Nephron progenitor cell (in vitro differentiated cells): ENCODE measurements at regions not wholly inside any gene's neighbourhood (a gene's known extent, or its start where the extent isn't known, plus 50 kb on each side); places are given as distances from the start of the nearest gene placed in this dataset.

Experiments
- DNase-seq: peaks from one replicate; pipeline ENCODE4 v3.0.0; 2021
- H3K27ac Mint-ChIP-seq: 2 replicates; pipeline ENCODE4 v1.8.0; 2021; ENCODE audit warnings: mild to moderate bottlenecking, moderate library complexity, mixed read lengths
- H3K27me3 Mint-ChIP-seq: 2 replicates; pipeline ENCODE4 v1.8.0; 2021; ENCODE audit warnings: mild to moderate bottlenecking, low read depth, mixed read lengths; ENCODE audit not compliant: poor library complexity
- H3K36me3 Mint-ChIP-seq: 2 replicates; pipeline ENCODE4 v1.8.0; 2021; ENCODE audit warnings: low read depth, mixed read lengths
- H3K4me1 Mint-ChIP-seq: 2 replicates; pipeline ENCODE4 v1.8.0; 2021; ENCODE audit warnings: mixed read lengths
- H3K4me3 Mint-ChIP-seq: 2 replicates; pipeline ENCODE4 v1.8.0; 2021; ENCODE audit warnings: mild to moderate bottlenecking, moderate library complexity, mixed read lengths
- H3K9me3 Mint-ChIP-seq: 2 replicates; pipeline ENCODE4 v1.8.0; 2021; ENCODE audit warnings: mild to moderate bottlenecking, moderate library complexity, mixed read lengths
- CTCF ChIP-seq: fragments of 200-600 bp; sonication (generic); IDR thresholded peaks from 2 replicates; pipeline ENCODE4 v1.5.0; 2021; ENCODE audit warnings: antibody characterized with exemption

- no peaks in the 10 kb centered on the region for H3K27me3 Mint-ChIP-seq
- H3K27ac Mint-ChIP-seq: no peak overlapping the region
- no peaks in the 10 kb centered on the region for H3K36me3 Mint-ChIP-seq
- DNase-seq: no peak
- no peaks in the 10 kb centered on the region for H3K4me1 Mint-ChIP-seq
- peaks cover 1% of the 10 kb centered on the region for H3K9me3 Mint-ChIP-seq
- no peak overlapping the region for H3K4me3 Mint-ChIP-seq
- TF ChIP-seq CTCF: no peak
These were observed 1115.1 kb upstream of the CADM2 start for GRCh38 chr3:83843716-83844115.

GRCh38 chr3:83849106-83849730, 1109.6 kb upstream of the CADM2 start:
- TF ChIP-seq CTCF: no peak
- Mint-ChIP-seq H3K36me3 (no peaks in the 10 kb centered on the region), H3K4me1 (no peaks in the 10 kb centered on the region), H3K27ac (no peak overlapping the region), H3K27me3 (no peaks in the 10 kb centered on the region), H3K4me3 (no peak overlapping the region), H3K9me3 (no peaks in the 10 kb centered on the region)
- no peak for DNase-seq

GRCh38 chr3:83863380-83863779, 1095.4 kb upstream of the CADM2 start:
- no peak overlapping the region for H3K4me3 Mint-ChIP-seq
- TF ChIP-seq CTCF: no peak
- H3K9me3 Mint-ChIP-seq: no peaks in the 10 kb centered on the region
- no peaks in the 10 kb centered on the region for H3K4me1 Mint-ChIP-seq
- no peaks in the 10 kb centered on the region for H3K27me3 Mint-ChIP-seq
- H3K27ac Mint-ChIP-seq: no peak overlapping the region
- no peak for DNase-seq
- no peaks in the 10 kb centered on the region for H3K36me3 Mint-ChIP-seq

GRCh38 chr3:83868909-83869567, 1089.8 kb upstream of the CADM2 start:
- DNase-seq: no peak
- no peak for TF ChIP-seq CTCF
- peaks cover under 1% of the 10 kb centered on the region for H3K9me3 Mint-ChIP-seq
- no peak overlapping the region for H3K27ac Mint-ChIP-seq
- H3K4me3 Mint-ChIP-seq: no peak overlapping the region
- H3K4me1 Mint-ChIP-seq: no peaks in the 10 kb centered on the region
- no peaks in the 10 kb centered on the region for H3K36me3 Mint-ChIP-seq
- H3K27me3 Mint-ChIP-seq: no peaks in the 10 kb centered on the region

GRCh38 chr3:83873550-83873949, 1085.2 kb upstream of the CADM2 start:
- no peak for TF ChIP-seq CTCF
- DNase-seq: no peak
- Mint-ChIP-seq H3K27me3 (peaks cover 4% of the 10 kb centered on the region), H3K4me3 (no peak overlapping the region), H3K4me1 (peaks cover 4% of the 10 kb centered on the region), H3K9me3 (peaks cover 14% of the 10 kb centered on the region), H3K36me3 (no peaks in the 10 kb centered on the region), H3K27ac (no peak overlapping the region)

GRCh38 chr3:83877910-83878309, 1080.9 kb upstream of the CADM2 start:
- TF ChIP-seq CTCF: no peak
- Mint-ChIP-seq H3K4me3 (no peak overlapping the region), H3K9me3 (peaks cover 14% of the 10 kb centered on the region), H3K27me3 (peaks cover 4% of the 10 kb centered on the region), H3K4me1 (peaks cover 4% of the 10 kb centered on the region), H3K36me3 (no peaks in the 10 kb centered on the region), H3K27ac (no peak overlapping the region)
- no peak for DNase-seq
